ENCODE measurements at regions not wholly inside any gene's neighbourhood (a gene's known extent, or its start where the extent isn't known, plus 50 kb on each side); places are given as distances from the start of the nearest gene placed in this dataset.

DNA sequence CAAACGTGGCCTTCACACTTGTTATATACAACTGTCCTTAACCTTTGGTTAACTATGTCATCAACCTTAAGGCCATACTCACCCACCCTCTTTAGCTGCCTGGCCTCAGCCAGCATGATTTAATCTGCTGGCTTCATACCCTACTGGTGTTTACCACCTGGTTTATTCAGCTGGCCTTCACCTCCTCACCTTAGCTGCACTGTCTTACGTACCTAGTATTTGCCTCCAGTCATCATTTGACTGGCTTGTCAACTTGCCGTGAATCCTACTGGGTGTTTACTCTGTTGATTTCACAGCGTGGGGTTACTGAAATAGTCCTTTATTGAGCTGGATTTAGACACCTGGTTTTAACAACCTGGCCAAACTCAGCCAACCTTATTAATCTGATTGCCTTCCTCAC, 102.8 kb downstream of the IL12A start:
- dilution Hi-C loops (cut with HindIII; ENCODE audit: low sequenced_read_pairs, unreplicated experiment) = no loop called here
- H4K8ac ChIP-seq (ENCODE audit: low read depth in 2 of 2, low read length in 2 of 2) = no peak overlapping the region
- H2BK20ac ChIP-seq (ENCODE audit: low read depth, low read length) = no peak overlapping the region
- H4K91ac ChIP-seq (ENCODE audit: insufficient read depth, low read depth, low read length) = no peak overlapping the region
- H3K56ac ChIP-seq (ENCODE audit: extremely low read depth, insufficient read depth, low read length) = no peak overlapping the region
- H3K4me1 ChIP-seq (ENCODE audit: control insufficient read depth, insufficient read depth, low read length) = no peaks in the 10 kb centered on the region
- no peak overlapping the region for H3K4ac ChIP-seq (ENCODE audit: low read depth, low read length)
- H3K36me3 ChIP-seq (ENCODE audit: control insufficient read depth, insufficient read depth, low read length) = no peaks in the 10 kb centered on the region
- H3K23ac ChIP-seq (ENCODE audit: low read depth, low read length) = no peak overlapping the region
- intact Hi-C loops (cut with micrococcal nuclease) = no loop called here
- no peak overlapping the region for H3K4me3 ChIP-seq (ENCODE audit: insufficient read depth, low read depth, low read length)
- no peak overlapping the region for H3K27ac ChIP-seq (ENCODE audit: insufficient read depth, low read length)
- H2BK15ac ChIP-seq (ENCODE audit: low read depth, low read length) = no peak overlapping the region
- no peaks in the 10 kb centered on the region for H3K79me1 ChIP-seq (ENCODE audit: low read depth in 1 of 2, low read length in 2 of 2)
- no peak overlapping the region for H3K14ac ChIP-seq (replicated peaks; ENCODE audit: low read depth, low read length)
- H3K9me1 ChIP-seq (ENCODE audit: insufficient read depth, low read length) = no peaks in the 10 kb centered on the region
- H2AK9ac ChIP-seq (replicated peaks; ENCODE audit: low read depth, low read length, poor library complexity) = no peak overlapping the region
- no peak overlapping the region for H2AFZ ChIP-seq (replicated peaks; ENCODE audit: low read length, poor library complexity)
- no peak overlapping the region for H3K9ac ChIP-seq (ENCODE audit: low read depth, low read length)
- no peak overlapping the region for H2BK120ac ChIP-seq (ENCODE audit: low read depth, low read length)
- no peaks in the 10 kb centered on the region for H3K27me3 ChIP-seq (ENCODE audit: control insufficient read depth, insufficient read depth, low read length)
- TF ChIP-seq USF2 (IDR thresholded peaks at IDR 0.05; ENCODE audit: low read depth, low read length) = no peak
- TF ChIP-seq SMC3 (IDR thresholded peaks at IDR 0.05; ENCODE audit: low read depth, low read length) = no peak
- TF ChIP-seq RAD21 (IDR thresholded peaks at IDR 0.05; ENCODE audit: low read length) = no peak
- TF ChIP-seq MXI1 (IDR thresholded peaks at IDR 0.05; ENCODE audit: borderline replicate concordance, low read depth, low read length) = no peak
- TF ChIP-seq RCOR1 (IDR thresholded peaks at IDR 0.05; ENCODE audit: insufficient replicate concordance, low read length) = no peak
- TF ChIP-seq, protein P1, sequence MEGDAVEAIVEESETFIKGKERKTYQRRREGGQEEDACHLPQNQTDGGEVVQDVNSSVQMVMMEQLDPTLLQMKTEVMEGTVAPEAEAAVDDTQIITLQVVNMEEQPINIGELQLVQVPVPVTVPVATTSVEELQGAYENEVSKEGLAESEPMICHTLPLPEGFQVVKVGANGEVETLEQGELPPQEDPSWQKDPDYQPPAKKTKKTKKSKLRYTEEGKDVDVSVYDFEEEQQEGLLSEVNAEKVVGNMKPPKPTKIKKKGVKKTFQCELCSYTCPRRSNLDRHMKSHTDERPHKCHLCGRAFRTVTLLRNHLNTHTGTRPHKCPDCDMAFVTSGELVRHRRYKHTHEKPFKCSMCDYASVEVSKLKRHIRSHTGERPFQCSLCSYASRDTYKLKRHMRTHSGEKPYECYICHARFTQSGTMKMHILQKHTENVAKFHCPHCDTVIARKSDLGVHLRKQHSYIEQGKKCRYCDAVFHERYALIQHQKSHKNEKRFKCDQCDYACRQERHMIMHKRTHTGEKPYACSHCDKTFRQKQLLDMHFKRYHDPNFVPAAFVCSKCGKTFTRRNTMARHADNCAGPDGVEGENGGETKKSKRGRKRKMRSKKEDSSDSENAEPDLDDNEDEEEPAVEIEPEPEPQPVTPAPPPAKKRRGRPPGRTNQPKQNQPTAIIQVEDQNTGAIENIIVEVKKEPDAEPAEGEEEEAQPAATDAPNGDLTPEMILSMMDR (conservative IDR thresholded peaks at IDR 0.05; ENCODE audit: low read depth, low read length) = no peak
- no peak for TF ChIP-seq CHD1 (IDR thresholded peaks at IDR 0.05; ENCODE audit: low read depth, low read length)
- no peak for TF ChIP-seq NFE2L2 (IDR thresholded peaks at IDR 0.05; ENCODE audit: low read depth, low read length)
- no peak for TF ChIP-seq POLR2A (IDR thresholded peaks at IDR 0.05; ENCODE audit: low read depth, low read length)
- no peaks in the 10 kb centered on the region for H4K20me1 ChIP-seq (ENCODE audit: insufficient read depth, low read length)
- ATAC-seq (ENCODE audit: low read depth) (no peak), DNase-seq (no peak)
- H2BK5ac ChIP-seq (ENCODE audit: low read depth, low read length, poor library complexity, severe bottlenecking) = no peak overlapping the region
- no peaks in the 10 kb centered on the region for H3K9me3 ChIP-seq (ENCODE audit: control insufficient read depth, insufficient read depth, low read length)
- no peak overlapping the region for H2AK5ac ChIP-seq (ENCODE audit: low read depth, low read length)
- no TSS peak for BruUV-seq (replicated peaks)
- no peak overlapping the region for H4K5ac ChIP-seq (ENCODE audit: low read depth, low read length)
- in situ Hi-C loops (cut with MboI; ENCODE audit: low sequenced_read_pairs) = no loop called here
- H3K4me2 ChIP-seq (ENCODE audit: low read depth, low read length) = no peak overlapping the region
- POLR2A ChIA-PET (ENCODE audit: unreplicated experiment) = no interaction called here
- CTCF ChIA-PET = no interaction called here
- H3K18ac ChIP-seq (ENCODE audit: low read depth, low read length) = no peak overlapping the region
- WGBS, 2 experiments (ENCODE audit: extremely low coverage in 2 of 2, insufficient read length in 1 of 2) = 65% methylated on average over 2 of the region's 4 CpGs; no CpG with 5 or more reads in 1 of the 2 experiments

Measured in IMR-90 (cell line).